ENCODE measurements at regions not wholly inside any gene's neighbourhood (a gene's known extent, or its start where the extent isn't known, plus 50 kb on each side); places are given as distances from the start of the nearest gene placed in this dataset.

GRCh38 chr13:39263531-39263930 lies 225.3 kb downstream of the NHLRC3 start:
- no peak for TF ChIP-seq POLR2A (IDR thresholded peaks at IDR 0.05)
- no peak for TF ChIP-seq CTCF (IDR thresholded peaks at IDR 0.05)

Measured in adrenal gland (tissue), 5 donors.